Activated naive CD4-positive, alpha-beta T cell treated with anti-CD3 and anti-CD28 coated beads, Interleukin-2, amount 10 ng/mL, durations not matched to agents 7 days and 5 days (primary cell): ENCODE measurements at regions not wholly inside any gene's neighbourhood (a gene's known extent, or its start where the extent isn't known, plus 50 kb on each side); places are given as distances from the start of the nearest gene placed in this dataset.

ENCODE experiments used
- CTCF ChIA-PET: fragments of 350-600 bp; sonication (Branson Sonifier 250); formaldehyde crosslinking; loops from one replicate; lab custom pipeline; 2021; ENCODE audit warnings: antibody characterized with exemption; lab: Charles Lee
- DNase-seq: peaks from one replicate; pipeline ENCODE4 v3.0.0-alpha.2; 2020
- H3K27ac Mint-ChIP-seq: one replicate; pipeline ENCODE4 v1.8.0; 2021; ENCODE audit warnings: mild to moderate bottlenecking, moderate library complexity, mixed read lengths
- H3K27me3 Mint-ChIP-seq: one replicate; pipeline ENCODE4 v1.8.0; 2021; ENCODE audit warnings: mild to moderate bottlenecking, mixed read lengths
- H3K36me3 Mint-ChIP-seq: one replicate; pipeline ENCODE4 v1.8.0; 2021; ENCODE audit warnings: mixed read lengths
- H3K4me1 Mint-ChIP-seq: one replicate; pipeline ENCODE4 v1.8.0; 2021; ENCODE audit warnings: mixed read lengths
- H3K4me3 Mint-ChIP-seq: one replicate; pipeline ENCODE4 v1.8.0; 2021; ENCODE audit warnings: mild to moderate bottlenecking, moderate library complexity, mixed read lengths
- H3K9me3 Mint-ChIP-seq: one replicate; pipeline ENCODE4 v1.8.0; 2021; ENCODE audit warnings: mixed read lengths

GRCh38 chr4:83781434-83781833 lies 245.5 kb downstream of the GPAT3 start:
- Mint-ChIP-seq H3K4me1 (no peaks in the 10 kb centered on the region), H3K27me3 (peaks cover 7% of the 10 kb centered on the region), H3K9me3 (no peaks in the 10 kb centered on the region), H3K36me3 (no peaks in the 10 kb centered on the region), H3K4me3 (no peak overlapping the region), H3K27ac (no peak overlapping the region)
- CTCF ChIA-PET: no interaction called here
- DNase-seq: no peak

GRCh38 chr4:83780053-83780733 lies 244.3 kb downstream of the GPAT3 start:
- Mint-ChIP-seq H3K27me3 (peaks cover 7% of the 10 kb centered on the region), H3K27ac (no peak overlapping the region), H3K4me1 (no peaks in the 10 kb centered on the region), H3K9me3 (no peaks in the 10 kb centered on the region), H3K4me3 (no peak overlapping the region), H3K36me3 (no peaks in the 10 kb centered on the region)
- DNase-seq: no peak
- CTCF ChIA-PET: no interaction called here

GRCh38 chr4:83779103-83780052 lies 243.5 kb downstream of the GPAT3 start:
- Mint-ChIP-seq H3K4me1 (no peaks in the 10 kb centered on the region), H3K27me3 (peaks cover 5% of the 10 kb centered on the region), H3K9me3 (no peaks in the 10 kb centered on the region), H3K27ac (no peak overlapping the region), H3K4me3 (no peak overlapping the region), H3K36me3 (no peaks in the 10 kb centered on the region)
- DNase-seq: no peak
- CTCF ChIA-PET: no interaction called here

- Mint-ChIP-seq H3K9me3 (no peaks in the 10 kb centered on the region), H3K4me3 (no peak overlapping the region), H3K27me3 (peaks cover 3% of the 10 kb centered on the region), H3K27ac (no peak overlapping the region), H3K4me1 (no peaks in the 10 kb centered on the region), H3K36me3 (no peaks in the 10 kb centered on the region)
- CTCF ChIA-PET: no interaction called here
- DNase-seq: no peak
Measured at GRCh38 chr4:83772685-83773084, 236.8 kb downstream of the GPAT3 start.

GRCh38 chr4:83771113-83771705 lies 235.3 kb downstream of the GPAT3 start:
- H3K27ac Mint-ChIP-seq: no peak overlapping the region
- H3K4me3 Mint-ChIP-seq: no peak overlapping the region
- CTCF ChIA-PET: no interaction called here
- H3K27me3 Mint-ChIP-seq: peaks cover 3% of the 10 kb centered on the region
- no peaks in the 10 kb centered on the region for H3K4me1 Mint-ChIP-seq
- H3K36me3 Mint-ChIP-seq: no peaks in the 10 kb centered on the region
- DNase-seq: no peak
- H3K9me3 Mint-ChIP-seq: no peaks in the 10 kb centered on the region

- no peaks in the 10 kb centered on the region for H3K9me3 Mint-ChIP-seq
- peaks cover 3% of the 10 kb centered on the region for H3K27me3 Mint-ChIP-seq
- H3K4me3 Mint-ChIP-seq: no peak overlapping the region
- CTCF ChIA-PET: no interaction called here
- H3K36me3 Mint-ChIP-seq: no peaks in the 10 kb centered on the region
- no peaks in the 10 kb centered on the region for H3K4me1 Mint-ChIP-seq
- no peak overlapping the region for H3K27ac Mint-ChIP-seq
- DNase-seq: no peak
Measured at GRCh38 chr4:83768146-83768545, 232.2 kb downstream of the GPAT3 start.

- no peaks in the 10 kb centered on the region for H3K9me3 Mint-ChIP-seq
- DNase-seq: no peak
- CTCF ChIA-PET: no interaction called here
- no peak overlapping the region for H3K27ac Mint-ChIP-seq
- no peak overlapping the region for H3K4me3 Mint-ChIP-seq
- no peaks in the 10 kb centered on the region for H3K36me3 Mint-ChIP-seq
- H3K27me3 Mint-ChIP-seq: no peaks in the 10 kb centered on the region
- H3K4me1 Mint-ChIP-seq: no peaks in the 10 kb centered on the region
Measured at GRCh38 chr4:83767067-83767466, 231.2 kb downstream of the GPAT3 start.

- Mint-ChIP-seq H3K4me1 (no peaks in the 10 kb centered on the region), H3K27ac (no peak overlapping the region), H3K27me3 (no peaks in the 10 kb centered on the region), H3K9me3 (no peaks in the 10 kb centered on the region), H3K36me3 (no peaks in the 10 kb centered on the region), H3K4me3 (no peak overlapping the region)
- CTCF ChIA-PET: no interaction called here
- DNase-seq: no peak
Measured at GRCh38 chr4:83759611-83760010, 223.7 kb downstream of the GPAT3 start.

GRCh38 chr4:83758285-83758684 lies 222.4 kb downstream of the GPAT3 start:
- CTCF ChIA-PET: no interaction called here
- Mint-ChIP-seq H3K27ac (no peak overlapping the region), H3K4me3 (no peak overlapping the region), H3K9me3 (no peaks in the 10 kb centered on the region), H3K27me3 (no peaks in the 10 kb centered on the region), H3K36me3 (no peaks in the 10 kb centered on the region), H3K4me1 (no peaks in the 10 kb centered on the region)
- no peak for DNase-seq

- Mint-ChIP-seq H3K36me3 (no peaks in the 10 kb centered on the region), H3K4me1 (no peaks in the 10 kb centered on the region), H3K27ac (no peak overlapping the region), H3K4me3 (no peak overlapping the region), H3K27me3 (no peaks in the 10 kb centered on the region), H3K9me3 (no peaks in the 10 kb centered on the region)
- CTCF ChIA-PET: no interaction called here
- DNase-seq: no peak
Measured at GRCh38 chr4:83757121-83757621, 221.3 kb downstream of the GPAT3 start.

GRCh38 chr4:83753260-83753659 lies 217.4 kb downstream of the GPAT3 start:
- Mint-ChIP-seq H3K36me3 (no peaks in the 10 kb centered on the region), H3K9me3 (no peaks in the 10 kb centered on the region), H3K4me3 (no peak overlapping the region), H3K4me1 (no peaks in the 10 kb centered on the region), H3K27me3 (no peaks in the 10 kb centered on the region), H3K27ac (no peak overlapping the region)
- CTCF ChIA-PET: no interaction called here
- no peak for DNase-seq

GRCh38 chr4:83751336-83751949 lies 215.5 kb downstream of the GPAT3 start:
- no peak overlapping the region for H3K4me3 Mint-ChIP-seq
- no peaks in the 10 kb centered on the region for H3K36me3 Mint-ChIP-seq
- H3K27me3 Mint-ChIP-seq: no peaks in the 10 kb centered on the region
- H3K27ac Mint-ChIP-seq: no peak overlapping the region
- CTCF ChIA-PET: no interaction called here
- no peaks in the 10 kb centered on the region for H3K4me1 Mint-ChIP-seq
- DNase-seq: no peak
- H3K9me3 Mint-ChIP-seq: no peaks in the 10 kb centered on the region

- Mint-ChIP-seq H3K4me3 (no peak overlapping the region), H3K27ac (no peak overlapping the region), H3K4me1 (no peaks in the 10 kb centered on the region), H3K36me3 (no peaks in the 10 kb centered on the region), H3K9me3 (no peaks in the 10 kb centered on the region), H3K27me3 (no peaks in the 10 kb centered on the region)
- CTCF ChIA-PET: no interaction called here
- no peak for DNase-seq
Measured at GRCh38 chr4:83748711-83749110, 212.8 kb downstream of the GPAT3 start.

GRCh38 chr4:83738895-83739294 lies 203.0 kb downstream of the GPAT3 start:
- Mint-ChIP-seq H3K27ac (no peak overlapping the region), H3K4me1 (no peaks in the 10 kb centered on the region), H3K4me3 (no peak overlapping the region), H3K9me3 (no peaks in the 10 kb centered on the region), H3K27me3 (peaks cover 8% of the 10 kb centered on the region), H3K36me3 (no peaks in the 10 kb centered on the region)
- no peak for DNase-seq
- CTCF ChIA-PET: no interaction called here
